Left kidney (tissue), 1 donor: ENCODE measurements at regions not wholly inside any gene's neighbourhood (a gene's known extent, or its start where the extent isn't known, plus 50 kb on each side); places are given as distances from the start of the nearest gene placed in this dataset.
"Not testable (repeated sequence)": the region's sequence is repeated elsewhere in the genome, so short reads cannot be mapped to it uniquely, and the experiment has no call there.

Source experiments
- DNase-seq: peaks from one replicate; pipeline ENCODE4 v3.0.0-alpha.2; 2013

- no peak for DNase-seq
Observed at GRCh38 chr3:72627271-72627670, 221.0 kb downstream of the SHQ1 start.

GRCh38 chr3:72625602-72626337, 222.5 kb downstream of the SHQ1 start:
- DNase-seq: no peak

- DNase-seq: no peak
Observed at GRCh38 chr3:72624656-72625055, 223.6 kb downstream of the SHQ1 start.

- DNase-seq: no peak
Observed at GRCh38 chr3:72618739-72619138, 229.5 kb downstream of the SHQ1 start.

- peak; percentile 47 for DNase-seq
Observed at GRCh38 chr3:72617424-72618024, 230.7 kb downstream of the SHQ1 start.

GRCh38 chr3:72615776-72616175, 232.5 kb downstream of the SHQ1 start:
- DNase-seq: no peak

- no peak for DNase-seq
Observed at GRCh38 chr3:72615182-72615581, 233.1 kb downstream of the SHQ1 start.

- DNase-seq: no peak
Observed at GRCh38 chr3:72614394-72615074, 233.7 kb downstream of the SHQ1 start.

- no peak for DNase-seq
Observed at GRCh38 chr3:72613871-72614270, 234.4 kb downstream of the SHQ1 start.

- not testable (repeated sequence) for DNase-seq
Observed at GRCh38 chr3:72609114-72609513, 239.1 kb downstream of the SHQ1 start.

GRCh38 chr3:72606005-72606800, 242.0 kb downstream of the SHQ1 start:
- no peak for DNase-seq

GRCh38 chr3:72604328-72604727, 243.9 kb downstream of the SHQ1 start:
- no peak for DNase-seq

GRCh38 chr3:72601983-72602750, 246.1 kb downstream of the SHQ1 start:
- no peak for DNase-seq

GRCh38 chr3:72601060-72601459, 247.2 kb downstream of the SHQ1 start:
- no peak for DNase-seq

GRCh38 chr3:72597756-72598195, 250.5 kb downstream of the SHQ1 start:
- DNase-seq: no peak

- DNase-seq: no peak
Observed at GRCh38 chr3:72597043-72597442, 251.2 kb downstream of the SHQ1 start.

GRCh38 chr3:72595927-72596610, 252.2 kb downstream of the SHQ1 start:
- DNase-seq: no peak

GRCh38 chr3:72595376-72595775, 252.9 kb downstream of the SHQ1 start:
- DNase-seq: no peak

- no peak for DNase-seq
Observed at GRCh38 chr3:72594615-72595215, 253.5 kb downstream of the SHQ1 start.

- no peak for DNase-seq
Observed at GRCh38 chr3:72593881-72594397, 254.3 kb downstream of the SHQ1 start.
